Pons (tissue), 1 donor: ENCODE measurements at regions not wholly inside any gene's neighbourhood (a gene's known extent, or its start where the extent isn't known, plus 50 kb on each side); places are given as distances from the start of the nearest gene placed in this dataset.

Experiments used
- DNase-seq: peaks from one replicate; pipeline ENCODE4 v3.0.0-alpha.2; 2016; ENCODE audit warnings: low spot score

GRCh38 chr11:128365044-128365443 lies 222.3 kb downstream of the ETS1 start:
- no peak for DNase-seq

GRCh38 chr11:128361451-128362020 lies 225.8 kb downstream of the ETS1 start:
- no peak for DNase-seq

- no peak for DNase-seq
Measured at GRCh38 chr11:128359515-128359914, 227.8 kb downstream of the ETS1 start.

GRCh38 chr11:128357073-128357472 lies 230.3 kb downstream of the ETS1 start:
- DNase-seq: no peak

- DNase-seq: no peak
Measured at GRCh38 chr11:128355558-128355957, 231.8 kb downstream of the ETS1 start.

DNA sequence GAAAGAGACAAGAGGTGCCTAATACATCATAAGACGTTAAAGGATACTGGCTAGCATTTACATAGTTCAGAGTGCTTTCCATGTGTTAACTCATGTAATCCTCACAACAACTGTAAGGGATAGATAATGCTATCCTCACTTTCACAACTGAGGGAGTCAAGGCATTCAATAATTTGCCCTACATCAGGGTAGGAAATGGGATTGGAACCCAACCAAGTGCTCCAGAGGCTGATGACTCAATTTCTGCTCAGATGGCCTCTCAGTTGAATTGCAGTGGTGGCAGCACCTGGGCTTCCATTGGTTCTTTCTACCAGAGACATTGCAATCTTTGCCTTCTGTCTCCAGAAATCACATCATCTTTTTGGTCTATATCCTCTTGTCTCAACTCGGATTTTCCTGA lies 232.9 kb downstream of the ETS1 start:
- no peak for DNase-seq

- DNase-seq: no peak
Measured at GRCh38 chr11:128351168-128351567, 236.2 kb downstream of the ETS1 start.

- no peak for DNase-seq
Measured at GRCh38 chr11:128349650-128350299, 237.6 kb downstream of the ETS1 start.

DNA sequence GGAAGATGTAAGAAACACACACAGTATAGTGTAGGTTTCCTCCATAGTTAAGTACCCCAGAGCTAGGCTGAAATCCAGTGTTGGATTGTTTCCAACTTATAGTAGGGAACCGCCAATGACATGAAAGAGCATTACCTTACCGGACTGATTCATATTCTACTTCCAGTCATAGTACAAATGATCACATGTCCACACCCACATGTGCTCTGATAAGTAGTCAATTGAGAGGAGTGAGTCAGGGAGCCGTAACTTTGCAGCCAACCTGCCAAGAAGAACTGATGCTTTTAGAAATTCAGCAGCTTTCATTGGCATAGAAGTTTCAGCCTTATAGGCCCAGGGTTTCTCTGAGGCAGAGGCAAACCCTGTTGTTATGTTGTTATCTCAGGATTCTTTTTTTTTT lies 240.6 kb downstream of the ETS1 start:
- no peak for DNase-seq

DNA sequence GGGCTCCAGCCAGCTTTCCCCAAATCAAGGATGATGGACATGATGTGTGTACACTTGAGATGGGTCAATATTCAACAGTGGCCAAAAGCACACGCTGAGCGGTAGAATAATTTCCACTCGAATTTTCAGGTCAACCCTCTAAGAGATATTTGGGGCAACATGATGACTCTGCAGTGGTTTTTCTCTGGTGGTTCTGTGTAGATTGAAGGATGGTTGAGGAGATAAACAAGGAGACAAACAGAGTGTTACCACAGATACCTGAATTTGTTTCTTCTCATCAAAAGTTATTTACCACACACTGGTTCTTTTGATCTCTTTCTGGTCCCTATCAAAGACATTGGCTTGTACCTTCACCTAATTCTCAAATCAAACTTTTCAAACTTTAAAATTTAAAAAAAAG lies 242.0 kb downstream of the ETS1 start:
- DNase-seq: no peak

DNA sequence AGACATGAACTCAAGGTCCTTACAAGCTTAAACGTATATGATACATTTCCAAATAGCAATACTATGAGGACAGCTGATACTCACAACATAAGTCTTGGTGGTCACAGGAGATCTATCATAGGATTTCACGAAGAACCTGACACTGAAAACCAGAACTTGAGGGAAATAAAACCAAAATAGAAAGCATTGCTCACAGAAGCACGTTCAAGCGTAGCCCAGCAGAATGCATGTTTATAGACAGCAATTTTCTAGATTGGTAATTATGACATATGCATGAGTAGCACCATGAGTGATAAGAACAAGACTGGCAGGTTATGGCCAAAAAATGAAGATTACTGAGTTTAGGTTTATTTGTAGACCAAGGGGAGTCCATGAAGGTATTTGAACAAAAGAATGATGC lies 243.5 kb downstream of the ETS1 start:
- DNase-seq: no peak

- DNase-seq: no peak
Measured at GRCh38 chr11:128343135-128343514, 244.2 kb downstream of the ETS1 start.

- peak; percentile 11 for DNase-seq
Measured at GRCh38 chr11:128342511-128343134, 244.7 kb downstream of the ETS1 start.

- DNase-seq: no peak
Measured at GRCh38 chr11:128341280-128342248, 245.8 kb downstream of the ETS1 start.

- no peak for DNase-seq
Measured at GRCh38 chr11:128339792-128340191, 247.6 kb downstream of the ETS1 start.

DNA sequence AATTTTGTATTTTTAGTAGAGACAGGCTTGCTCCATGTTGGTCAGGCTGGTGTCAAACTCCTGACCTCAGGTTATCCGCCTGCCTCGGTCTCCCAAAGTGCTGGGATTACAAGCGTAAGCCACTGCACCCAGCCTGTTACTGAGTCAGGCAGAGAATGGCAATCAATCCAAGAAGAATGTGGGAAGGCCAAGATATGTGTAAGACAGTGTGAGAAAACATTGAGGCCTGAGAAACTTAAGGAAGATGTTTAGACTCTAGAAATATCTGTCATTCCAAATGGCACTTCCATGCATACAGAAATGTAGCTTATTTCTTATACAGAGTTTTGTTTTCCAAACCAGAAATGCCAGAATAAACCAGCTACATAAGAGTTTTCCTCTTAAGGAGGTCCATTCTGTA lies 248.5 kb downstream of the ETS1 start:
- DNase-seq: no peak

- DNase-seq: no peak
Measured at GRCh38 chr11:128336203-128336602, 251.2 kb downstream of the ETS1 start.

- no peak for DNase-seq
Measured at GRCh38 chr11:128335729-128336128, 251.6 kb downstream of the ETS1 start.

- DNase-seq: no peak
Measured at GRCh38 chr11:128334311-128335044, 252.9 kb downstream of the ETS1 start.

DNA sequence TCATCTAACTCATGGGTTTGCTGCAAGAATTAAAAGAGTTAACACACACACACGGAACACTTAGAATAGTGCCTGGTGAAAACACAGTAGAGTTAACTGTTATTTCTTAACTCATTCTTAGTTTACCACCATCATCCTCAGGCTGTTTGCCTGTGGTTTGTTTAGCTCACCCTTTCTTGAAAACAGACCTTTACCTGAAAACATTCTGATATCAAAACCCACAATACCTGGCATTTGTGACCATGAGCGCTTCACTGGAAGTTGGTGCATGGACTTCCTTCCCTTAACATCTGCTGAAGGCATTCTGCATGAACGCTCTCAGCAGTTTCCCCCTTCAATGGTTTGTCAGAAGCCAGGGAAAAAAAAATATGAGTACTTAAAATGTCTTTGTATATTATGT lies 256.0 kb downstream of the ETS1 start:
- no peak for DNase-seq

DNA sequence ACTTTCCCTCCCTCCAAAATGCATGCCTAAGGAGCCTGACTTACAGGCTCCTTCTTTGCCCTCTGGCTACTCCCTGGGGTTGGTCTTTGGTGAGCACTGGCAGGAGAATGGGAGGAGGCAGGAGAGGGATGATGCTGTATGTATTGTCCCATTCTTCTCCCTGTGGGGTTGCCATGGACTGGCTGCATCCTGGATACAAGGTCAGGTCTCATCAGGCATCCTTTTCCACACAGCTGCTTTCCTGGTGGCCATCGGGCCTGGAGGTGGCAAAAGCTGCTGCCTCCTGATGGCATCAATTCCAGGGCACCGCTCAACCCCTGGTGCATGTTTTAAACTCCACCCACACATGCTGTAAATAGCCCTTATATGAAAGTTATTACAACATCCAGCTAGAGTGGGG lies 257.2 kb downstream of the ETS1 start:
- DNase-seq: no peak
